Retinal pigment epithelial cell (primary cell): ENCODE measurements at regions not wholly inside any gene's neighbourhood (a gene's known extent, or its start where the extent isn't known, plus 50 kb on each side); places are given as distances from the start of the nearest gene placed in this dataset.

Experiments
- DNase-seq: peaks from one replicate; pipeline ENCODE4 v3.0.0-alpha.2; 2010; ENCODE audit warnings: low read depth
- H3K4me3 ChIP-seq: 2 replicates; pipeline ENCODE4 v1.5.1; 2011; ENCODE audit warnings: mild to moderate bottlenecking, low read length, control low read depth, moderate library complexity
- TF ChIP-seq, protein P1 (sequence below): conservative IDR thresholded peaks from 2 replicates; pipeline ENCODE4 v1.5.1; 2011; ENCODE audit warnings: low read depth, low read length, control low read depth, inconsistent platforms

DNA sequence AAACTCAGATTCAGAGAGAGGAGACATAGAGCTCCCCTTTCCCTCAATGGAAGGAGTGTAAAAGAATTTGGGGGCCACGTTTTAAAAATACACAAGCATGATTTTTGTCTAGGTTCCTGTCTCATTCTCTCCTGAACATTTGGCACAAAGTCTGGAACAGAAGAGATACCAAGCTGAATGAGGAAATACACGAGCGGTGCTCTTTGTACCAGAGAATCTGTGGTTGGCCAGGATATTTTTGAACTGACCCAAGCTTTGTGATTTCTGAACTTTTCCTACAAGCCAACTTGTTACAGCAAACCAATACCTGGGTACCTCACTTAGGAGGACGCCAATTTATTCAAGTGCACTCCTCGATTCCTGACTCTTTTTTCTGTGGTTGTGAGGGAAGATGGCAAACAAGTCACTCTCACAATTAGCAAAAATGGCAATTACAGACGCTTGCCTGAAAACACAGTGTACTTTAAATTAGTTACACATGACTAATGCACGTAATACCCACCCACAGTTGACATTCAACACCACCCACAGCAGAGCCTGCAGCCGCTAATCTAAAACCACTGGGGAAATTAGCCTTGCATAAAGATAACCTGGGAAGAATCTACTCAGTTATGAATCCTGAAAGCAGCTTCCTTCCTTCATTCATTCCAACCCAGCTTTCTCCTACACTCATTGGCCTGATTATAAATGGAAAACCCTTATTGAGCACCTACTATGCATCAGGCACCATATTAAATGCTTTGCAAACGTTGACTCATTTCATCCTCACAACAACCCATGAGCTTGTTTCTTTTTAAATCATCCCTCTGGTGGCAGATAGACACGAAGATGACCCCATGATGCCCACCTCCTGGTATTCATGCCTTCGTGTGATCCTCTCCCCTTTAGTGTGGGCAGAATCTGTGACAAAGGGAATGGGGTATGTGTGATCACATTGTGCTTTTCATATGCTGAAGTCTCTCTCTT is 293.5 kb downstream of the KBTBD8 start:
- TF ChIP-seq, protein P1, sequence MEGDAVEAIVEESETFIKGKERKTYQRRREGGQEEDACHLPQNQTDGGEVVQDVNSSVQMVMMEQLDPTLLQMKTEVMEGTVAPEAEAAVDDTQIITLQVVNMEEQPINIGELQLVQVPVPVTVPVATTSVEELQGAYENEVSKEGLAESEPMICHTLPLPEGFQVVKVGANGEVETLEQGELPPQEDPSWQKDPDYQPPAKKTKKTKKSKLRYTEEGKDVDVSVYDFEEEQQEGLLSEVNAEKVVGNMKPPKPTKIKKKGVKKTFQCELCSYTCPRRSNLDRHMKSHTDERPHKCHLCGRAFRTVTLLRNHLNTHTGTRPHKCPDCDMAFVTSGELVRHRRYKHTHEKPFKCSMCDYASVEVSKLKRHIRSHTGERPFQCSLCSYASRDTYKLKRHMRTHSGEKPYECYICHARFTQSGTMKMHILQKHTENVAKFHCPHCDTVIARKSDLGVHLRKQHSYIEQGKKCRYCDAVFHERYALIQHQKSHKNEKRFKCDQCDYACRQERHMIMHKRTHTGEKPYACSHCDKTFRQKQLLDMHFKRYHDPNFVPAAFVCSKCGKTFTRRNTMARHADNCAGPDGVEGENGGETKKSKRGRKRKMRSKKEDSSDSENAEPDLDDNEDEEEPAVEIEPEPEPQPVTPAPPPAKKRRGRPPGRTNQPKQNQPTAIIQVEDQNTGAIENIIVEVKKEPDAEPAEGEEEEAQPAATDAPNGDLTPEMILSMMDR: no peak
- no peak for DNase-seq
- H3K4me3 ChIP-seq: no peak overlapping the region

DNA sequence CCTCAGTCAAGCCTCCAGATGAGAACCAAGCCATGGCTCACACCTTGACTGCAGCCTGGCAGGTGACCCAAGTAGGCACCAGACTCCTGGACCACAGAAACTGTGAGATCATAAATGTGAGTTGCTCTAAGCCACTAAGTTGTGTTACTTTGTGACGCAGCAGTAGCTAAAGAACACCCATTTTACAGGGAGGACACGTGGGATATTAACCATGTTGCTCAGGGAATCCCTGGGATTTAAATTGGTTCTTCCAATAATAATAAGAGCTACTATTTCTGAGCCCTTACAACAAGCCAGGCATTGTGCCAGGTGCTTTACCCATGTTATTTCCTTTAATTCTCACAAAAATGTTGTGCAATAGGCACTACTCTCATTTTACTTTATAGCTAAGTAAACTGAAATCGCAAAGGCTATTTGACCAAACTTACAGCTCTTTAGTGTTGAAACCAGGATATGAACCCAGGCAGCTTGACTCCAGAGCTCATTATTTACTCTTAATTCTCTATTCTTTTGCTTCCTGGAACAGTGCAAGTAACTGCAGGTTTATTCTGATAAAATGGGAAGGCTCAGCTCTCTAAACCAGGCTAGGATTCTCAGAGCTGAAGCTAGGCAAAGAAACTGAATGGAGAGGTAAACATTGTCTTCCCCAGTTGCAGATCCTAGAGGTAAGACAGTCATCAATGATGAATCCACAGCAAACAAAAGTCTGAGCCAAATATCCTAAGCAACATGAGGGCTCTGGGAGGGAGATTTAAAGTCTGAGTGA is 294.4 kb downstream of the KBTBD8 start:
- no peak overlapping the region for H3K4me3 ChIP-seq
- no peak for DNase-seq
- TF ChIP-seq, protein P1: no peak

DNA sequence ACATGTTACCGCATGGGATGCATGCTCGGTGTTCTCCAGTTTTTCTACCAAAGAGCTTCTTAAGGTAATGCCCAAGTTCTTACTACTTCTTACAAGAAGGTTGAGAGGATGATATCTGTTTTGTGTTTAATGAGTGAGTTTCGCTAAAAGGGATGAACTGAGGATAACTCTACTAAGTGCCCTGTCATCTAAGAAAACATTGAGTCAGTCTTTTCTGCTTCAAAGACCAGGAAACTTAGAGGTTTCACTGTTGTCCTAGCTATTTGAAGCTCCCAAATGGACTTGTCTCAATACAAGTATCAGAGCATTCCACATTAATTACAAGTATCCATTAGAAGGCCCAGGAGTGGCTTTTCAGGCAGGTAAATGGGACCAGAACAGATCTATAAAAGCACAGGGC is 296.2 kb downstream of the KBTBD8 start:
- H3K4me3 ChIP-seq: no peak overlapping the region
- TF ChIP-seq, protein P1: no peak
- DNase-seq: no peak

DNA sequence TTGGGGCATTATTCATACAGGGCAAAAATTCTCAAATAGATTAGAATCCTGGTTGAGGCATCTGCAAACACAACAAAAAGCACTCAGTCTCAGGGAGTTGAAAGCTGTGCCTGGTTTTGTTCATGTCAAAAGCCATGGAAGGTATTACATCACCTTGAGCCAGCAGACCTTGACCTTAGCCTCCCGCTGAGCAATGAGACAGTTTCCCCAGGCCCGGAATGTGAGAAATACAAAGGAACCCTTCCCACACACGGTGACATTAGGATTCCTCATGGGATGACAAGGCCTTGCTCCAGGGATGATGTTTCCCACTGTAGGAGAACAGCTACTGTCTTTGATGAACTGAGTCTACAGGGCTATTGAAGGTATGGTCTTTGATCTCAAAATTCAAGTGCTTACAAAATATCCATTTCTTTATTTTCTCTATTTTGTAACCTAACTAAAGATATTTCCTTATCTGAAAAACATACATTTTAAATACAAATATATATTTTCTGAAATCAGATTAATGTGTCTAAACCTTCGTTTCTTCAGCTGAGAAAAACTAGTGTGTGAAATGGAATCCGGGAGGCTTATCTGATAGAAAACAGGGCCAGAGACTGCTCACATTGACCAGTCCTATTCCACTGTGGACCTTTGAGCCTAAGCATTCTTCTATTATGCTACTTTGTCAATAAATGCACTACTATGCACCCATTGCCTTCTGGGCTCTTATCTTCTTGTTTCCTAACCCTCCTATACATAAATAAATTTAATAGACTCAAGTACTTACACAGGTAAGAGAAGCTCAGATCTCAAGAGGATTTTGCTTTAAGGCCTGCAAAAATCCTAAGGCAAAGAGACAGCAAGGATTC is 298.2 kb downstream of the KBTBD8 start:
- TF ChIP-seq, protein P1: no peak

DNA sequence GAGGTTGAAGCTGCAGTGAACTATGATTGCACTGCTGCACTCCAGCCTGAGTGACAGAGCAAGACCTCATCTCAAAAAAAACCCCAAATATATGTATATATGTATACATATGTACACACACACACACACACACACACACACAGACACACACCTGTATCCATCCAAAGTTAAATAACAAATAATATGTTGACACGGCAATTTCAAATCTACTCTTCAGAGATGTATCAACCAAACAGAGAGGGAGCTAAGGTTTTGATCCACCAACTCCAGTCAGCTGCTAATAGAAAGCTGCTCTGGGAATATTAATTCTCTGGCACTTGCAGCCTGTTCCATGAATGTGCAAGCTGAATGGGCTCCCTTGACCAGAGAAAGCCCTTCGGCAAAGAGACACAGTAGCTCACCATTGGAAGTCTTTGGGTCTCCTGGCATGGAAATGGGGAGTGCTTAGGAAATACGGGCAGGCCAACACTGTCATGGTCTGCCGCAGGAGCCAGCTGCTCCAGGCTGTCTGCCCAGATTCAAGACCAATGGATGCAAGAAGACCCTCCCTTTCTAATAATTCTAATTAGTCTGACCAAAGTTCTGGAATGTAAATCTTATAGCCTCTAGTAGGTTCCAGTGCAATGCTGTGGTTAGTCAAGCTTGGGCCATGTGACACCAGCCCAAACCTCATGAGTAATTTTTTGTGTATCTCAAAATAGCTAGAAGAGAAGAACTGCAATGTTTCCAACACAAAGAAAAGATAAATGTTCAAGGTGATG is 299.8 kb downstream of the KBTBD8 start:
- TF ChIP-seq, protein P1: no peak
- DNase-seq: no peak
- H3K4me3 ChIP-seq: no peak overlapping the region

More for the DNA sequence above, 298.2 kb downstream of the KBTBD8 start:
- no peak overlapping the region for H3K4me3 ChIP-seq
- no peak for DNase-seq

DNA sequence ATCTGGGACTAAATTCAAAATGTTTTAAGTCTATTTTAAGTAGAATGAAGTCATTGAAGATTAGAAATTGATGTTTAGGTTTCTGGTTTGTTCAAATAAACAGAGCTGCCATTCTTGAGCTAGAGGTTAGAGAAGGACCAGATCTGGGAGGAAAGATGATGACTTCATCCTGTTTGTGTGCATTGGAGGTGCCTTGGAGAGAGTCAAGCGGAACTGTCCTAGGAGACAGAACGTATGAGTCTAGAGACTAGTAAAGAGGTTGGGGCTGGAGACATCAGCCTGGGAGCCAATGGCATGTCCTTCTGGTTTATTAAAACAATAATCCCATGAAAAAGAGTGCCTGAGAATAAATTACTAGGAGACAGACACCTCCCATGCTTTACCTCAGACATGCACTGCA is 303.4 kb downstream of the KBTBD8 start:
- TF ChIP-seq, protein P1: no peak
- DNase-seq: no peak
- no peak overlapping the region for H3K4me3 ChIP-seq
